Gastrocnemius medialis (tissue), 4 donors: ENCODE measurements at regions not wholly inside any gene's neighbourhood (a gene's known extent, or its start where the extent isn't known, plus 50 kb on each side); places are given as distances from the start of the nearest gene placed in this dataset.

ENCODE experiments used
- ATAC-seq, 2 donors: fragments of 150-250 bp; one replicate each; pipeline ENCODE4 v1.9.1; 2016
- DNase-seq, 2 donors: peaks; one replicate each; pipeline ENCODE4 v3.0.0-alpha.2; 2019
- H3K27ac ChIP-seq, 4 donors: fragments of 200-600 bp; sonication (generic); 1 replicate in 1 of 4; 2 replicates in 3 of 4; pipeline ENCODE4 v1.5.1; 2016 to 2018; ENCODE audit warnings: mild to moderate bottlenecking in 2 of 4, moderate library complexity in 1 of 4
- H3K27me3 ChIP-seq, 3 donors: fragments of 200-600 bp; sonication (generic) in 2 of 3; 1 replicate in 1 of 3; 2 replicates in 2 of 3; pipeline versions ENCODE4 v1.5.1 to v1.6.0; 2016 to 2019; ENCODE audit warnings: mild to moderate bottlenecking in 1 of 3, moderate library complexity in 1 of 3
- H3K36me3 ChIP-seq, 2 donors: fragments of 200-600 bp; sonication (generic) in 1 of 2; one replicate each; pipeline ENCODE4 v1.5.1; 2017 to 2018
- H3K4me1 ChIP-seq, 2 donors: fragments of 200-600 bp; sonication (generic) in 1 of 2; one replicate each; pipeline ENCODE4 v1.5.1; 2016 to 2017; ENCODE audit warnings: mild to moderate bottlenecking in 2 of 2
- H3K4me3 ChIP-seq, 4 donors: fragments of 200-600 bp; sonication (generic) in 3 of 4; 1 replicate in 1 of 4; 2 replicates in 3 of 4; pipeline ENCODE4 v1.5.1; 2016 to 2019; ENCODE audit warnings: mild to moderate bottlenecking in 2 of 4
- H3K9me3 ChIP-seq, 3 donors: fragments of 200-600 bp; sonication (generic) in 2 of 3; 1 replicate in 1 of 3; 2 replicates in 2 of 3; pipeline ENCODE4 v1.5.1; 2016 to 2019
- POLR2A ChIP-seq, 2 donors: fragments of 450-650 bp; IDR thresholded peaks; one replicate each; pipeline ENCODE4 v1.6.1; 2017; ENCODE audit warnings: antibody characterized with exemption in 2 of 2, mild to moderate bottlenecking in 2 of 2, moderate library complexity in 2 of 2
- in situ Hi-C, 4 donors: fragments of 200-750 bp; cut with MboI; loops; one replicate each; pipeline versions ENCODE4 v1.15.0 to v1.8.0; 2017; ENCODE audit warnings: low sequenced_read_pairs in 4 of 4
- intact Hi-C: fragments of 100-400 bp; cut with DNase I; formaldehyde crosslinking; loops from one replicate; pipeline ENCODE4 v1.15.1; 2023; ENCODE audit warnings: low total_unique reads
- TF ChIP-seq, protein P1 (sequence below), 5 experiments: fragments of 450-650 bp in 3 of 5; fragments of 200-600 bp in 2 of 5; sonication (generic) in 2 of 5; IDR thresholded peaks in 4 of 5; conservative IDR thresholded peaks in 1 of 5; 1 replicate in 4 of 5; 2 replicates in 1 of 5; pipeline ENCODE4 v1.5.1; 2016 to 2019; ENCODE audit warnings: antibody characterized with exemption in 5 of 5, mild to moderate bottlenecking in 3 of 5, moderate library complexity in 3 of 5

GRCh38 chr1:38326856-38327255 is 280.3 kb upstream of the POU3F1 start:
- no peaks in the 10 kb centered on the region for H3K9me3 ChIP-seq
- H3K27ac ChIP-seq = no peak overlapping the region
- ATAC-seq (no peak), DNase-seq (no peak)
- TF ChIP-seq, protein P1, sequence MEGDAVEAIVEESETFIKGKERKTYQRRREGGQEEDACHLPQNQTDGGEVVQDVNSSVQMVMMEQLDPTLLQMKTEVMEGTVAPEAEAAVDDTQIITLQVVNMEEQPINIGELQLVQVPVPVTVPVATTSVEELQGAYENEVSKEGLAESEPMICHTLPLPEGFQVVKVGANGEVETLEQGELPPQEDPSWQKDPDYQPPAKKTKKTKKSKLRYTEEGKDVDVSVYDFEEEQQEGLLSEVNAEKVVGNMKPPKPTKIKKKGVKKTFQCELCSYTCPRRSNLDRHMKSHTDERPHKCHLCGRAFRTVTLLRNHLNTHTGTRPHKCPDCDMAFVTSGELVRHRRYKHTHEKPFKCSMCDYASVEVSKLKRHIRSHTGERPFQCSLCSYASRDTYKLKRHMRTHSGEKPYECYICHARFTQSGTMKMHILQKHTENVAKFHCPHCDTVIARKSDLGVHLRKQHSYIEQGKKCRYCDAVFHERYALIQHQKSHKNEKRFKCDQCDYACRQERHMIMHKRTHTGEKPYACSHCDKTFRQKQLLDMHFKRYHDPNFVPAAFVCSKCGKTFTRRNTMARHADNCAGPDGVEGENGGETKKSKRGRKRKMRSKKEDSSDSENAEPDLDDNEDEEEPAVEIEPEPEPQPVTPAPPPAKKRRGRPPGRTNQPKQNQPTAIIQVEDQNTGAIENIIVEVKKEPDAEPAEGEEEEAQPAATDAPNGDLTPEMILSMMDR (IDR thresholded peaks at IDR 0.05 in 4 of 5, conservative IDR thresholded peaks at IDR 0.05 in 1 of 5) = no peak
- no peak for TF ChIP-seq POLR2A (IDR thresholded peaks at IDR 0.05)
- no peaks in the 10 kb centered on the region for H3K27me3 ChIP-seq
- in situ Hi-C loops (no loop called here), intact Hi-C loops (no loop called here)
- H3K36me3 ChIP-seq = no peaks in the 10 kb centered on the region
- no peaks in the 10 kb centered on the region for H3K4me1 ChIP-seq
- H3K4me3 ChIP-seq = no peak overlapping the region

DNA sequence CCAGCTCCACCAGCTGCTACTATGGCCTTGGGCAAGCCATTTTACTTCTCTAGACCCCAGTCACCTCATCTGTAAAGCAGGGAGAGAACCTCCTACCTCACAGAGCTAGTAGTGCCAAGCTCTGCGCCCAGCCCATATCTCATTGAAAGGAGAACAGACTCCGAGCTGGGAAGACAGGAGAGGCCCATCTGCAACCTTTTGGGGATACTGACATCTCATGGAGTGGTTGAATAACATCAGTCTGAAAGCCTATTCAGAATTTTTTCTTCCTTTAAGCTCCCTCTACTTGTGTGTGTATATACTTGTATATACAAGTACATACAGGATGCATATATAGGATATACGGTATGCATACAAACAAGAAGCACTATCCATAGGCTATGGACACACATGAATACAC is 279.5 kb upstream of the POU3F1 start:
- Histone ChIP-seq H3K4me1 (no peaks in the 10 kb centered on the region), H3K4me3 (no peak overlapping the region), H3K27me3 (no peaks in the 10 kb centered on the region), H3K9me3 (no peaks in the 10 kb centered on the region), H3K27ac (no peak overlapping the region), H3K36me3 (no peaks in the 10 kb centered on the region)
- DNase-seq = no peak
- in situ Hi-C loops (no loop called here), intact Hi-C loops (no loop called here)
- TF ChIP-seq POLR2A (IDR thresholded peaks at IDR 0.05) = no peak
- TF ChIP-seq, protein P1 (IDR thresholded peaks at IDR 0.05 in 4 of 5, conservative IDR thresholded peaks at IDR 0.05 in 1 of 5) = no peak
- ATAC-seq = no peak

DNA sequence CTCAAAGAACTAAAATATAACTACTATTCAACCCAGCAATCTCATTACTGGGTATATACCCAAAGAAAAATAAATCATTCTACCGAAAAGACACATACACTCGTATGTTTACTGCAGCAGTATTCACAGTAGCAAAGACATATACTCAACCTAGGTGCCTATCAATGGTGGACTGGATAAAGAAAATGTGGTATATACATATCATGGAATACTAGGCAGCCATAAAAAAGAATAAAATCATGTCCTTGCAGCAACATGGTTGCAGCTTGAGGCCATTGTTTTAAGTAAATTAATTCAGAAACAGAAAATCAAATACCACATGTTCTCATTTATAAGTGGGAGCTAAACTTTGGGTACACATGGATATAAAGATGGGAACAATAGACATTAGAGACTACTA is 266.2 kb upstream of the POU3F1 start:
- H3K36me3 ChIP-seq = no peaks in the 10 kb centered on the region
- TF ChIP-seq, protein P1 (IDR thresholded peaks at IDR 0.05 in 4 of 5, conservative IDR thresholded peaks at IDR 0.05 in 1 of 5) = no peak
- TF ChIP-seq POLR2A (IDR thresholded peaks at IDR 0.05) = no peak
- no peak overlapping the region for H3K4me3 ChIP-seq
- peaks cover 0 to 8% (median 3%) of the 10 kb centered on the region in 3 donors for H3K27me3 ChIP-seq
- no peaks in the 10 kb centered on the region for H3K9me3 ChIP-seq
- intact Hi-C loops (no loop called here), in situ Hi-C loops (no loop called here)
- ATAC-seq (no peak), DNase-seq (no peak)
- H3K27ac ChIP-seq = no peak overlapping the region
- no peaks in the 10 kb centered on the region for H3K4me1 ChIP-seq

DNA sequence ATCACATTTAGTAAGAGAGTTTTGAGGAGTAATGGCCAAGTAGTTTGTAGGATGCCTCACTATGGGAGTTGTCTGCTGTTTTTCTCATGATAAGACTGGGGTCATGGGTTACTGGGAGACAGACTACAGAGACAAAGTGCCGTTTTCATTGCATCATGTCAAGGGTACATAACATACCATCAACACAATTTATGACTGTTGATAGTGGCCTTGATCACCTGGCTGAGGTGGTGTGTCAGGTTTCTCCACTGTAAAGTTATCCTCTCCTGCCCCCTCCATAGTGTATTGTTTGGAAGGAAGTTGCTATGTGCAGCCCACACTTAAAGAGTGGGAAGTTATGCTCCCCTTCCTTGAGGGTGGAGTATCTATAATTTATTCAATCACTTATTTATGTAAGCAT is 263.5 kb upstream of the POU3F1 start:
- H3K4me3 ChIP-seq = no peak overlapping the region
- no peaks in the 10 kb centered on the region for H3K4me1 ChIP-seq
- H3K9me3 ChIP-seq = no peaks in the 10 kb centered on the region
- no peak for ATAC-seq
- in situ Hi-C loops = no loop called here
- no peak overlapping the region for H3K27ac ChIP-seq
- TF ChIP-seq POLR2A (IDR thresholded peaks at IDR 0.05) = no peak
- TF ChIP-seq, protein P1 (IDR thresholded peaks at IDR 0.05 in 4 of 5, conservative IDR thresholded peaks at IDR 0.05 in 1 of 5) = no peak
- H3K27me3 ChIP-seq = peaks cover 0 to 10% (median 3%) of the 10 kb centered on the region in 3 donors
- no peak for DNase-seq
- intact Hi-C loops = no loop called here
- no peaks in the 10 kb centered on the region for H3K36me3 ChIP-seq

- H3K27ac ChIP-seq = no peak overlapping the region
- ATAC-seq (no peak), DNase-seq (no peak)
These were observed 262.2 kb upstream of the POU3F1 start for GRCh38 chr1:38308780-38309179.

More at GRCh38 chr1:38308780-38309179, 262.2 kb upstream of the POU3F1 start:
- no peak overlapping the region for H3K4me3 ChIP-seq
- intact Hi-C loops = no loop called here
- H3K4me1 ChIP-seq = no peaks in the 10 kb centered on the region
- peaks cover 0 to 10% (median 3%) of the 10 kb centered on the region in 3 donors for H3K27me3 ChIP-seq
- in situ Hi-C loops = no loop called here
- TF ChIP-seq, protein P1 (IDR thresholded peaks at IDR 0.05 in 4 of 5, conservative IDR thresholded peaks at IDR 0.05 in 1 of 5) = no peak
- TF ChIP-seq POLR2A (IDR thresholded peaks at IDR 0.05) = no peak
- H3K9me3 ChIP-seq = no peaks in the 10 kb centered on the region
- no peaks in the 10 kb centered on the region for H3K36me3 ChIP-seq
